ENCODE measurements at regions not wholly inside any gene's neighbourhood (a gene's known extent, or its start where the extent isn't known, plus 50 kb on each side); places are given as distances from the start of the nearest gene placed in this dataset.

DNA sequence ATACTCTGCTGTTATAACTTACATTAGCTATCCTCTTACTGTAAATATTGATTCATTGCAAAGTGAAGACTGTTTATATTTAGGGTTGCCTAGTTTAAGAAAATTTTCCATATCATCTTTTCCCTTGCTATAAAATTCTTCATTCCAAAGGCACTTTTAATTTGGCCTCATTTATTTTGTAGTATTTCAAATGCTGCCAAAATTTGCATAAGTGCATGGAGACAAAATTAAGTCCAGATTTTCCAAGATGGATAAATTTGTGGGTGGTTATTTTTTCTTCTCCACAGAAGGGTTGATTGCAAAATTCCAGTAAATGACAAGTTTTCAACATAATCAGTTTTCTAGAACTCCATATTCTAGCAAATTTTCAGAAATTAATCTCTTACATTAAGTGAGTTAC is 141.5 kb upstream of the MTAP start:
- intact Hi-C loops (cut with micrococcal nuclease; ENCODE audit: unreplicated experiment) = no loop called here
- H3K4me3 ChIP-seq (replicated peaks in 1 of 3; ENCODE audit: insufficient read depth in 1 of 3, low read depth in 2 of 3, low read length in 3 of 3) = no peak overlapping the region
- no peak overlapping the region for H3K9ac ChIP-seq (ENCODE audit: insufficient read depth, low read depth, low read length)
- in situ Hi-C loops (cut with HindIII; ENCODE audit: extremely low pct_ligation_motif_present, low pct_unique_long_range_greater_than_20kb) = no loop called here
- no peaks in the 10 kb centered on the region for H3K27me3 ChIP-seq (ENCODE audit: control insufficient read depth in 1 of 2, insufficient read depth in 2 of 2, low read length in 2 of 2)
- H3K4me1 ChIP-seq (ENCODE audit: insufficient read depth, low read length) = no peaks in the 10 kb centered on the region
- H3K79me2 ChIP-seq (ENCODE audit: insufficient read depth, low read length) = no peaks in the 10 kb centered on the region
- no TSS peak for BruUV-seq (replicated peaks)
- H4K20me1 ChIP-seq (ENCODE audit: insufficient read depth, low read length) = no peaks in the 10 kb centered on the region
- H3K36me3 ChIP-seq (replicated peaks in 1 of 2; ENCODE audit: control insufficient read depth in 1 of 2, insufficient read depth in 2 of 2, low read length in 2 of 2) = no peaks in the 10 kb centered on the region
- H2AFZ ChIP-seq (ENCODE audit: low read length) = no peak overlapping the region
- DNase-seq (ENCODE audit: low spot score) (no peak), ATAC-seq (no peak), FAIRE-seq (no peak)
- no peaks in the 10 kb centered on the region for H3K9me3 ChIP-seq (ENCODE audit: low read length)
- ChIA-PET CTCF (ENCODE audit: low intra/inter-chr PET ratio, low total read pairs) (no interaction called here), POLR2A (no interaction called here)
- no peak overlapping the region for H3K27ac ChIP-seq (ENCODE audit: extremely low read length, insufficient read depth, low read length)
- H3K4me2 ChIP-seq (ENCODE audit: low read depth, low read length) = no peak overlapping the region
- TF ChIP-seq ZNF749 (CRISPR knock-in tag; IDR thresholded peaks at IDR 0.05; ENCODE audit: borderline replicate concordance) = no peak
- no peak for TF ChIP-seq TGIF2 (CRISPR knock-in tag; IDR thresholded peaks at IDR 0.05)
- TF ChIP-seq, protein P1, sequence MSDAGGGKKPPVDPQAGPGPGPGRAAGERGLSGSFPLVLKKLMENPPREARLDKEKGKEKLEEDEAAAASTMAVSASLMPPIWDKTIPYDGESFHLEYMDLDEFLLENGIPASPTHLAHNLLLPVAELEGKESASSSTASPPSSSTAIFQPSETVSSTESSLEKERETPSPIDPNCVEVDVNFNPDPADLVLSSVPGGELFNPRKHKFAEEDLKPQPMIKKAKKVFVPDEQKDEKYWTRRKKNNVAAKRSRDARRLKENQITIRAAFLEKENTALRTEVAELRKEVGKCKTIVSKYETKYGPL (CRISPR knock-in tag; IDR thresholded peaks at IDR 0.05) = no peak
- TF ChIP-seq RXRA (CRISPR knock-in tag; IDR thresholded peaks at IDR 0.05) = no peak
- TF ChIP-seq NBN (conservative IDR thresholded peaks at IDR 0.05) = no peak
- no peak for TF ChIP-seq PCBP1 (IDR thresholded peaks at IDR 0.05; ENCODE audit: borderline replicate concordance, low read depth, low read length)
- TF ChIP-seq ZNF629 (CRISPR knock-in tag; conservative IDR thresholded peaks at IDR 0.05) = no peak
- no peak for TF ChIP-seq NFIB (CRISPR knock-in tag; IDR thresholded peaks at IDR 0.05; ENCODE audit: borderline replicate concordance)
- no peak for TF ChIP-seq MED1 (CRISPR knock-in tag; IDR thresholded peaks at IDR 0.05)
- TF ChIP-seq, protein P2, sequence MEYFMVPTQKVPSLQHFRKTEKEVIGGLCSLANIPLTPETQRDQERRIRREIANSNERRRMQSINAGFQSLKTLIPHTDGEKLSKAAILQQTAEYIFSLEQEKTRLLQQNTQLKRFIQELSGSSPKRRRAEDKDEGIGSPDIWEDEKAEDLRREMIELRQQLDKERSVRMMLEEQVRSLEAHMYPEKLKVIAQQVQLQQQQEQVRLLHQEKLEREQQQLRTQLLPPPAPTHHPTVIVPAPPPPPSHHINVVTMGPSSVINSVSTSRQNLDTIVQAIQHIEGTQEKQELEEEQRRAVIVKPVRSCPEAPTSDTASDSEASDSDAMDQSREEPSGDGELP (IDR thresholded peaks at IDR 0.05; ENCODE audit: borderline replicate concordance, low read depth) = no peak
- TF ChIP-seq THAP11 (CRISPR knock-in tag; IDR thresholded peaks at IDR 0.05) = no peak
- TF ChIP-seq, protein P3, sequence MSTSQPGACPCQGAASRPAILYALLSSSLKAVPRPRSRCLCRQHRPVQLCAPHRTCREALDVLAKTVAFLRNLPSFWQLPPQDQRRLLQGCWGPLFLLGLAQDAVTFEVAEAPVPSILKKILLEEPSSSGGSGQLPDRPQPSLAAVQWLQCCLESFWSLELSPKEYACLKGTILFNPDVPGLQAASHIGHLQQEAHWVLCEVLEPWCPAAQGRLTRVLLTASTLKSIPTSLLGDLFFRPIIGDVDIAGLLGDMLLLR (CRISPR knock-in tag; IDR thresholded peaks at IDR 0.05) = no peak
- TF ChIP-seq ZFP62 (CRISPR knock-in tag; IDR thresholded peaks at IDR 0.05) = no peak
- TF ChIP-seq ZNF660 (CRISPR knock-in tag; IDR thresholded peaks at IDR 0.05; ENCODE audit: borderline replicate concordance, low read depth) = no peak

All from HepG2 (cell line).